ENCODE measurements at regions not wholly inside any gene's neighbourhood (a gene's known extent, or its start where the extent isn't known, plus 50 kb on each side); places are given as distances from the start of the nearest gene placed in this dataset.

DNA sequence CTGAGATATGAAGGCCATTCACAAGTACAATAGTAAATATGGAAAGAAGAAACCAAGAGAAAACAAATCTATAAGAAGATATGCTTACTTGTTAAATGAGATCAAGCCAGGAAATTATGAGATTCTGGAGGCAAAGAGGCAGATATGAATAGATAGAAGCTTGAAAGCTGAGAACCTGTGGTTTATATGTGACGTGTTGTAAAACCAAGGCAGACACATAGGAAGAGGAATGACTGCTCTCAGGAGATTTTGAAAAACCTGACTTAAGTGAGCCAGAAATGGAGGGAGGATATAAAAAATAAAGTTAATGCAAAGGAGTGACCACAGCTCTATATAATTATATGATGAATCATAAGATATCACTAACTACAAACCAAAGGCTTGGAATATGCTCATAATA, 1160.5 kb upstream of the CNTN5 start:
- H3K9me3 ChIP-seq (ENCODE audit: control insufficient read depth, insufficient read depth, low read length) = no peaks in the 10 kb centered on the region
- no peaks in the 10 kb centered on the region for H4K20me1 ChIP-seq (ENCODE audit: control insufficient read depth, insufficient read depth, low read depth, low read length)
- no peaks in the 10 kb centered on the region for H3K4me1 ChIP-seq (ENCODE audit: control insufficient read depth, low read length)
- no peak for TF ChIP-seq CTCF (IDR thresholded peaks at IDR 0.05; ENCODE audit: low read depth, low read length, poor library complexity, severe bottlenecking)
- no peak for TF ChIP-seq EZH2phosphoT487 (IDR thresholded peaks at IDR 0.05; ENCODE audit: borderline replicate concordance, low read length)
- no peaks in the 10 kb centered on the region for H3K27me3 ChIP-seq (ENCODE audit: control insufficient read depth, low read length)
- no peaks in the 10 kb centered on the region for H3K9me2 ChIP-seq (replicated peaks; ENCODE audit: control insufficient read depth, low read length)
- H3F3A ChIP-seq (ENCODE audit: control insufficient read depth, insufficient read depth) = no peaks in the 10 kb centered on the region
- no peak overlapping the region for H3K4me3 ChIP-seq (ENCODE audit: low read length)
- no peak overlapping the region for H3K27ac ChIP-seq (ENCODE audit: low read depth, low read length)
- H3K4me2 ChIP-seq (ENCODE audit: low read length) = no peak overlapping the region
- H3K36me3 ChIP-seq (ENCODE audit: control insufficient read depth, low read length) = no peaks in the 10 kb centered on the region
- no peaks in the 10 kb centered on the region for H3K79me2 ChIP-seq (ENCODE audit: control insufficient read depth, low read length)

DNA sequence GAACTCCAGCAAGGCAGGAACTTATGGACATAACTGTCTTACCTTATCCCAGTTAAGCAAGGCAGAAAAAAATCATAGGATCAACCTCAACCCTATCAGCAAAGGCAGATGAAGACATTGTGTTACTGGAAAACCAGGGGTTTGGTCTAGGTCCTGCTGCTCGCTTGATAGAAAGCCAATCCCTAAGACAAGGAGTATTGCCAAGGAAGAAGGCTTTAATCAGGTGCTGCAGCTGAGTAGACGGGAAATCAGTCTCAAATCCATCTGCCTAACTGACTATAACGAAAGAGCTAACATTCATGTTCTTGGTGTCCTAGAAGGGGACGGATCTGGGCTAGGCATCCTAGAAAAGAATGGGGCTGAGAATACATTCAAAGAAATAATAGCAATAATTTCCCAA, 1158.7 kb upstream of the CNTN5 start:
- H4K20me1 ChIP-seq (ENCODE audit: control insufficient read depth, insufficient read depth, low read depth, low read length) = no peaks in the 10 kb centered on the region
- H3K4me2 ChIP-seq (ENCODE audit: low read length) = no peak overlapping the region
- TF ChIP-seq CTCF (IDR thresholded peaks at IDR 0.05; ENCODE audit: low read depth, low read length, poor library complexity, severe bottlenecking) (no peak), EZH2phosphoT487 (IDR thresholded peaks at IDR 0.05; ENCODE audit: borderline replicate concordance, low read length) (no peak)
- no peak overlapping the region for H3K27ac ChIP-seq (ENCODE audit: low read depth, low read length)
- no peaks in the 10 kb centered on the region for H3K79me2 ChIP-seq (ENCODE audit: control insufficient read depth, low read length)
- no peaks in the 10 kb centered on the region for H3K9me3 ChIP-seq (ENCODE audit: control insufficient read depth, insufficient read depth, low read length)
- no peaks in the 10 kb centered on the region for H3K9me2 ChIP-seq (replicated peaks; ENCODE audit: control insufficient read depth, low read length)
- no peaks in the 10 kb centered on the region for H3F3A ChIP-seq (ENCODE audit: control insufficient read depth, insufficient read depth)
- no peaks in the 10 kb centered on the region for H3K4me1 ChIP-seq (ENCODE audit: control insufficient read depth, low read length)
- no peak overlapping the region for H3K4me3 ChIP-seq (ENCODE audit: low read length)
- H3K36me3 ChIP-seq (ENCODE audit: control insufficient read depth, low read length) = no peaks in the 10 kb centered on the region
- no peaks in the 10 kb centered on the region for H3K27me3 ChIP-seq (ENCODE audit: control insufficient read depth, low read length)

- H3K9me3 ChIP-seq (ENCODE audit: control insufficient read depth, insufficient read depth, low read length) = no peaks in the 10 kb centered on the region
- no peaks in the 10 kb centered on the region for H3F3A ChIP-seq (ENCODE audit: control insufficient read depth, insufficient read depth)
- H3K9me2 ChIP-seq (replicated peaks; ENCODE audit: control insufficient read depth, low read length) = no peaks in the 10 kb centered on the region
- no peak overlapping the region for H3K4me3 ChIP-seq (ENCODE audit: low read length)
- H3K36me3 ChIP-seq (ENCODE audit: control insufficient read depth, low read length) = no peaks in the 10 kb centered on the region
- H3K27me3 ChIP-seq (ENCODE audit: control insufficient read depth, low read length) = no peaks in the 10 kb centered on the region
- TF ChIP-seq CTCF (IDR thresholded peaks at IDR 0.05; ENCODE audit: low read depth, low read length, poor library complexity, severe bottlenecking) = no peak
- no peak for TF ChIP-seq EZH2phosphoT487 (IDR thresholded peaks at IDR 0.05; ENCODE audit: borderline replicate concordance, low read length)
- no peaks in the 10 kb centered on the region for H3K4me1 ChIP-seq (ENCODE audit: control insufficient read depth, low read length)
- no peaks in the 10 kb centered on the region for H3K79me2 ChIP-seq (ENCODE audit: control insufficient read depth, low read length)
- H3K4me2 ChIP-seq (ENCODE audit: low read length) = no peak overlapping the region
- no peaks in the 10 kb centered on the region for H4K20me1 ChIP-seq (ENCODE audit: control insufficient read depth, insufficient read depth, low read depth, low read length)
- no peak overlapping the region for H3K27ac ChIP-seq (ENCODE audit: low read depth, low read length)
These were observed 1155.2 kb upstream of the CNTN5 start for GRCh38 chr11:97865424-97866012.
